Central memory CD8-positive, alpha-beta T cell (primary cell): ENCODE measurements at regions not wholly inside any gene's neighbourhood (a gene's known extent, or its start where the extent isn't known, plus 50 kb on each side); places are given as distances from the start of the nearest gene placed in this dataset.

Experiments used
- ATAC-seq: fragments of 150-1000 bp; cut with Tn5 transposase; replicated peaks from 2 replicates; pipeline ENCODE4 v1.10.0; 2022; ENCODE audit warnings: mild to moderate bottlenecking, moderate FRiP score, moderate number of reproducible peaks; ENCODE audit not compliant: poor library complexity, severe bottlenecking; ENCODE audit errors: extremely low read depth
- DNase-seq, 2 donors: peaks; one replicate each; pipeline ENCODE4 v3.0.0; 2021; ENCODE audit warnings: low spot score in 2 of 2
- H3K27ac Mint-ChIP-seq: one replicate; pipeline ENCODE4 v1.8.0; 2022; ENCODE audit warnings: low read depth, mild to moderate bottlenecking, moderate library complexity, mixed read lengths
- H3K27me3 Mint-ChIP-seq: one replicate; pipeline ENCODE4 v1.8.0; 2022; ENCODE audit warnings: mixed read lengths
- H3K36me3 Mint-ChIP-seq: one replicate; pipeline ENCODE4 v1.8.0; 2022; ENCODE audit warnings: mild to moderate bottlenecking, moderate library complexity, mixed read lengths; ENCODE audit not compliant: insufficient read depth
- H3K4me1 Mint-ChIP-seq: one replicate; pipeline ENCODE4 v1.8.0; 2022; ENCODE audit warnings: mixed read lengths
- H3K4me3 Mint-ChIP-seq: one replicate; pipeline ENCODE4 v1.8.0; 2022; ENCODE audit warnings: mild to moderate bottlenecking, moderate library complexity, mixed read lengths
- H3K9me3 Mint-ChIP-seq: one replicate; pipeline ENCODE4 v1.8.0; 2022; ENCODE audit warnings: mixed read lengths

- H3K4me3 Mint-ChIP-seq, result no peak overlapping the region
- H3K9me3 Mint-ChIP-seq, result no peaks in the 10 kb centered on the region
- no peak for ATAC-seq
These were observed 57.8 kb upstream of the BCL11B start for GRCh38 chr14:99329711-99330315.

GRCh38 chr14:99327458-99328250 lies 55.7 kb upstream of the BCL11B start:
- no peaks in the 10 kb centered on the region for H3K9me3 Mint-ChIP-seq
- H3K4me3 Mint-ChIP-seq, result no peak overlapping the region
- no peak overlapping the region for H3K27ac Mint-ChIP-seq
- peaks cover 9% of the 10 kb centered on the region for H3K27me3 Mint-ChIP-seq
- no peak for DNase-seq
- no peak for ATAC-seq
- H3K36me3 Mint-ChIP-seq, result no peaks in the 10 kb centered on the region
- H3K4me1 Mint-ChIP-seq, result no peaks in the 10 kb centered on the region

More at GRCh38 chr14:99329711-99330315, 57.8 kb upstream of the BCL11B start:
- H3K4me1 Mint-ChIP-seq, result no peaks in the 10 kb centered on the region
- H3K36me3 Mint-ChIP-seq, result no peaks in the 10 kb centered on the region
- no peak for DNase-seq
- no peak overlapping the region for H3K27ac Mint-ChIP-seq
- H3K27me3 Mint-ChIP-seq, result peaks cover 9% of the 10 kb centered on the region

GRCh38 chr14:99327050-99327449 lies 55.1 kb upstream of the BCL11B start:
- H3K36me3 Mint-ChIP-seq, result no peaks in the 10 kb centered on the region
- no peaks in the 10 kb centered on the region for H3K4me1 Mint-ChIP-seq
- H3K27me3 Mint-ChIP-seq, result peaks cover 9% of the 10 kb centered on the region
- DNase-seq (no peak), ATAC-seq (peak; percentile 60)
- H3K27ac Mint-ChIP-seq, result no peak overlapping the region
- H3K9me3 Mint-ChIP-seq, result no peaks in the 10 kb centered on the region
- H3K4me3 Mint-ChIP-seq, result no peak overlapping the region

- Mint-ChIP-seq H3K27me3 (peaks cover 9% of the 10 kb centered on the region), H3K27ac (no peak overlapping the region)
- ATAC-seq, result no peak
These were observed 54.2 kb upstream of the BCL11B start for GRCh38 chr14:99326041-99326710.

GRCh38 chr14:99325591-99325990 lies 53.6 kb upstream of the BCL11B start:
- no peaks in the 10 kb centered on the region for H3K9me3 Mint-ChIP-seq
- no peaks in the 10 kb centered on the region for H3K36me3 Mint-ChIP-seq
- no peak for ATAC-seq
- no peak overlapping the region for H3K27ac Mint-ChIP-seq
- no peak overlapping the region for H3K4me3 Mint-ChIP-seq
- H3K4me1 Mint-ChIP-seq, result peaks cover 10% of the 10 kb centered on the region
- DNase-seq, result no peak
- peaks cover 9% of the 10 kb centered on the region for H3K27me3 Mint-ChIP-seq

More at GRCh38 chr14:99326041-99326710, 54.2 kb upstream of the BCL11B start:
- no peaks in the 10 kb centered on the region for H3K36me3 Mint-ChIP-seq
- H3K4me1 Mint-ChIP-seq, result peaks cover 8% of the 10 kb centered on the region
- H3K9me3 Mint-ChIP-seq, result no peaks in the 10 kb centered on the region
- no peak for DNase-seq
- H3K4me3 Mint-ChIP-seq, result no peak overlapping the region

GRCh38 chr14:99325016-99325415 lies 53.0 kb upstream of the BCL11B start:
- H3K36me3 Mint-ChIP-seq, result no peaks in the 10 kb centered on the region
- peaks cover 9% of the 10 kb centered on the region for H3K27me3 Mint-ChIP-seq
- no peak overlapping the region for H3K4me3 Mint-ChIP-seq
- no peak for DNase-seq
- no peak overlapping the region for H3K27ac Mint-ChIP-seq
- no peaks in the 10 kb centered on the region for H3K9me3 Mint-ChIP-seq
- H3K4me1 Mint-ChIP-seq, result peaks cover 14% of the 10 kb centered on the region
- no peak for ATAC-seq

DNA sequence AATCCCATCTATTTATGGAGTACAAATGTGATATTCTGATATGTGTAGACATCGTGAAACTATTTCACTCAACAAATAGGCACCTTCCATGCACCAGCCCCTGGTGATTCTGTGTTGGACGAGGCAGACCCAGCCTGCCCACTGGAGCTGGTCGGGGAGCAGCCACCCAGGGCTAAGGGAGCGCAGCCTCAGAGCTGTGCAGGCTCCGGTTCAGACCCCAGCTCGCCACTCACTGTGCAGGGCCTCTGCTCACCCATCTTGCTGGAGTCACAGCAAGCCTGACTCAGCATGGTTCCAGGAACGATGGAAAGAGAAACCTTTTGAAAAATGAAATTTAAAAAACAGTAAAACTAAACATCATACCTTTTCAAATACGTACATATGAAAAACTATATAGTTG lies 52.3 kb upstream of the BCL11B start:
- no peaks in the 10 kb centered on the region for H3K9me3 Mint-ChIP-seq
- no peak overlapping the region for H3K27ac Mint-ChIP-seq
- no peak overlapping the region for H3K4me3 Mint-ChIP-seq
- H3K4me1 Mint-ChIP-seq, result peaks cover 18% of the 10 kb centered on the region
- ATAC-seq (no peak), DNase-seq (no peak)
- no peaks in the 10 kb centered on the region for H3K36me3 Mint-ChIP-seq
- peaks cover 9% of the 10 kb centered on the region for H3K27me3 Mint-ChIP-seq

DNA sequence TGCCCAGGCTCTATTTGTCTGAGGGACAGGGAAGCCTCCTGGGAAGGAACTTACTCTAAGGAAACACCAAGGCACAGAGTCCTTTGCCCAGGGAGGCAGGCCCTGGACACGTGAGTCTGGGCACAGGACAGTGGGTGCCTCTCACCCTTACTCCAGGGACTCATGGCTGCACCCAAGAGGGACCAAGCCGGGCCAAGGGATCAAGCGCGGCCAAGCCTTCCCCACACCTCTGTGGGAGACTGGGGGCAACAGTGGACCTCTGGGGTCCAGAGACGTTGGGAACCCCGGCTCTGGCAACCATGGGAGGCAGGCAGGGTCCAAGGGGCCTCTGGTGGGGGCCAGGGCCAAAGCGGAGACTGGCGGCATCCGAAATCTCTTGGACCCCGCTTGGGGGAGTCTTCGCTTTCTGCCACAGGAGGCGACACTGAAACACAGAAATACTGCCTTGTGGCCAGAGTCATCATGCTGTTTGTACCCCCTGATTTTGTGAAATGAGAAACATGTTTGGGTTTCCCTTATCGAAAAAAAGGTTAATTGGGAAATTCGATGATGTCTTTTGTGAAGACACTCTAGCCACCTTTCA lies 51.7 kb upstream of the BCL11B start:
- H3K9me3 Mint-ChIP-seq, result no peaks in the 10 kb centered on the region
- peaks cover 18% of the 10 kb centered on the region for H3K4me1 Mint-ChIP-seq
- no peak overlapping the region for H3K4me3 Mint-ChIP-seq
- H3K27me3 Mint-ChIP-seq, result peaks cover 9% of the 10 kb centered on the region
- no peaks in the 10 kb centered on the region for H3K36me3 Mint-ChIP-seq
- no peak for ATAC-seq
- DNase-seq, result no peak
- no peak overlapping the region for H3K27ac Mint-ChIP-seq

- no peak overlapping the region for H3K27ac Mint-ChIP-seq
- H3K4me3 Mint-ChIP-seq, result no peak overlapping the region
These were observed 51.0 kb upstream of the BCL11B start for GRCh38 chr14:99322731-99323599.

GRCh38 chr14:99321955-99322730 lies 50.1 kb upstream of the BCL11B start:
- Mint-ChIP-seq H3K4me1 (peaks cover 18% of the 10 kb centered on the region), H3K9me3 (no peaks in the 10 kb centered on the region), H3K27me3 (no peaks in the 10 kb centered on the region), H3K36me3 (no peaks in the 10 kb centered on the region), H3K4me3 (peak overlapping the region; percentile 18), H3K27ac (no peak overlapping the region)
- ATAC-seq (no peak), DNase-seq (no peak)

More at GRCh38 chr14:99322731-99323599, 51.0 kb upstream of the BCL11B start:
- no peaks in the 10 kb centered on the region for H3K9me3 Mint-ChIP-seq
- no peaks in the 10 kb centered on the region for H3K36me3 Mint-ChIP-seq
- ATAC-seq (no peak), DNase-seq (no peak)
- peaks cover 18% of the 10 kb centered on the region for H3K4me1 Mint-ChIP-seq
- H3K27me3 Mint-ChIP-seq, result peaks cover 4% of the 10 kb centered on the region
